ENCODE measurements at regions not wholly inside any gene's neighbourhood (a gene's known extent, or its start where the extent isn't known, plus 50 kb on each side); places are given as distances from the start of the nearest gene placed in this dataset.

DNA sequence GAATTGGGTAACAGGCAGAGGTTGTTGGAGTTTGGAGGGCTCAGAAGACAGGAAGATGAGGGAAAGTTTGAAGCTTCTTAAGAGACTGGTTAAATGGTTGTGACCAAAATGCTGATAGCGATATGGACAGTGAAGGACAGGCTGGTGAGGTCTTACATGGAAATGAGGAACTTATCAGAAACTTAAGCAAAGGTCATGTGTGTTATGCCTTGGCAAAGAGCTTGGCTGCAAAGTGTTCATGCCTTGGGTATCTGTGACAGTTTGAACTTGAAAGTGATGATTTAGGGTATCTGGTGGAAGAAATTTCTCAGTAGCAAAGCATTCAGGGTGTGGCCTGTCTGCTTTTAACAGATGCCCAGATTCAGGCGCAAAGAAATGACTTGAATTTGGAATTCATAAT, 64.5 kb upstream of the EEPD1 start (continued):
- no peak for TF ChIP-seq RFX5 (IDR thresholded peaks at IDR 0.05)
- no peak for TF ChIP-seq ZFP36 (IDR thresholded peaks at IDR 0.05; ENCODE audit: borderline replicate concordance, partially characterized antibody)
- TF ChIP-seq, protein P1, sequence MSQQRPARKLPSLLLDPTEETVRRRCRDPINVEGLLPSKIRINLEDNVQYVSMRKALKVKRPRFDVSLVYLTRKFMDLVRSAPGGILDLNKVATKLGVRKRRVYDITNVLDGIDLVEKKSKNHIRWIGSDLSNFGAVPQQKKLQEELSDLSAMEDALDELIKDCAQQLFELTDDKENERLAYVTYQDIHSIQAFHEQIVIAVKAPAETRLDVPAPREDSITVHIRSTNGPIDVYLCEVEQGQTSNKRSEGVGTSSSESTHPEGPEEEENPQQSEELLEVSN (IDR thresholded peaks at IDR 0.05; ENCODE audit: borderline replicate concordance, low read depth), result no peak

DNA sequence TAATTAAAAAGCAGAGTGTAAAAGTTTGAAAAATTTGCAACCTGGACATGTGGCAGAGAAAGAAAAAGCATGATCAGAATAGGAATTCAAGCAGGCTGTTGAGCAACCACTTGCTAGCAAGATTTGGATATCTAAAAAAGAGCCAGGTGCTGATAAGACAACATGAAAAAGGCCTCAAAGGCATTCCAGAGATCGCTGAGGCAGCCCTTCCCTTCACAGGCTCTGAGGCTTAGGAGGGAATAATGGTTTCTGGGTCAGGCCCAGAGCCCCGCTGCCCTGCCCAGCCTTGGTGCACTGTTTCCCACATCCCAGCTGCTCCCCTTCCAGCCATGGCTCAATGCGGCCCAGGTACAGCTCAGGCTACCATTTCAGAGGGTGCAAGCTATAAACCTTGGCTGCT, 64.1 kb upstream of the EEPD1 start:
- Histone ChIP-seq H3K4me3 (no peak overlapping the region), H3K9me3 (no peaks in the 10 kb centered on the region), H3K27ac (no peak overlapping the region), H3K4me1 (0 out of 3 replicates have a peak, but pooled peaks cover 5% of the 10 kb centered on the region), H3K4me2 (no peak overlapping the region)
- ChIA-PET CTCF (interaction anchor here (1.9 kb wide), 1 partner anchor 14 kb away, joined by 5 read pairs; no protein-coding TSS in a partner anchor), POLR2A (no interaction called here)
- FAIRE-seq (no peak), ATAC-seq (no peak), DNase-seq (ENCODE audit: low read depth in 1 of 2, low spot score in 1 of 2) (no peak)
- WGBS (ENCODE audit: missing lambda C conversion rate), result 27% methylated on average over 2 of the region's 3 CpGs
- TF ChIP-seq, protein P1 (IDR thresholded peaks at IDR 0.05; ENCODE audit: borderline replicate concordance, low read depth), result no peak
- TF ChIP-seq JUNB (IDR thresholded peaks at IDR 0.05), result no peak
- TF ChIP-seq, protein P2, sequence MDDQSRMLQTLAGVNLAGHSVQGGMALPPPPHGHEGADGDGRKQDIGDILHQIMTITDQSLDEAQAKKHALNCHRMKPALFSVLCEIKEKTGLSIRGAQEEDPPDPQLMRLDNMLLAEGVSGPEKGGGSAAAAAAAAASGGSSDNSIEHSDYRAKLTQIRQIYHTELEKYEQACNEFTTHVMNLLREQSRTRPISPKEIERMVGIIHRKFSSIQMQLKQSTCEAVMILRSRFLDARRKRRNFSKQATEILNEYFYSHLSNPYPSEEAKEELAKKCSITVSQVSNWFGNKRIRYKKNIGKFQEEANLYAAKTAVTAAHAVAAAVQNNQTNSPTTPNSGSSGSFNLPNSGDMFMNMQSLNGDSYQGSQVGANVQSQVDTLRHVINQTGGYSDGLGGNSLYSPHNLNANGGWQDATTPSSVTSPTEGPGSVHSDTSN (IDR thresholded peaks at IDR 0.05), result no peak
- TF ChIP-seq CHD4 (IDR thresholded peaks at IDR 0.05; ENCODE audit: borderline replicate concordance), result no peak
- TF ChIP-seq HDAC2 (IDR thresholded peaks at IDR 0.05), result no peak
- TF ChIP-seq, protein P3, sequence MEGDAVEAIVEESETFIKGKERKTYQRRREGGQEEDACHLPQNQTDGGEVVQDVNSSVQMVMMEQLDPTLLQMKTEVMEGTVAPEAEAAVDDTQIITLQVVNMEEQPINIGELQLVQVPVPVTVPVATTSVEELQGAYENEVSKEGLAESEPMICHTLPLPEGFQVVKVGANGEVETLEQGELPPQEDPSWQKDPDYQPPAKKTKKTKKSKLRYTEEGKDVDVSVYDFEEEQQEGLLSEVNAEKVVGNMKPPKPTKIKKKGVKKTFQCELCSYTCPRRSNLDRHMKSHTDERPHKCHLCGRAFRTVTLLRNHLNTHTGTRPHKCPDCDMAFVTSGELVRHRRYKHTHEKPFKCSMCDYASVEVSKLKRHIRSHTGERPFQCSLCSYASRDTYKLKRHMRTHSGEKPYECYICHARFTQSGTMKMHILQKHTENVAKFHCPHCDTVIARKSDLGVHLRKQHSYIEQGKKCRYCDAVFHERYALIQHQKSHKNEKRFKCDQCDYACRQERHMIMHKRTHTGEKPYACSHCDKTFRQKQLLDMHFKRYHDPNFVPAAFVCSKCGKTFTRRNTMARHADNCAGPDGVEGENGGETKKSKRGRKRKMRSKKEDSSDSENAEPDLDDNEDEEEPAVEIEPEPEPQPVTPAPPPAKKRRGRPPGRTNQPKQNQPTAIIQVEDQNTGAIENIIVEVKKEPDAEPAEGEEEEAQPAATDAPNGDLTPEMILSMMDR (IDR thresholded peaks at IDR 0.05), result no peak
- TF ChIP-seq, protein P4, sequence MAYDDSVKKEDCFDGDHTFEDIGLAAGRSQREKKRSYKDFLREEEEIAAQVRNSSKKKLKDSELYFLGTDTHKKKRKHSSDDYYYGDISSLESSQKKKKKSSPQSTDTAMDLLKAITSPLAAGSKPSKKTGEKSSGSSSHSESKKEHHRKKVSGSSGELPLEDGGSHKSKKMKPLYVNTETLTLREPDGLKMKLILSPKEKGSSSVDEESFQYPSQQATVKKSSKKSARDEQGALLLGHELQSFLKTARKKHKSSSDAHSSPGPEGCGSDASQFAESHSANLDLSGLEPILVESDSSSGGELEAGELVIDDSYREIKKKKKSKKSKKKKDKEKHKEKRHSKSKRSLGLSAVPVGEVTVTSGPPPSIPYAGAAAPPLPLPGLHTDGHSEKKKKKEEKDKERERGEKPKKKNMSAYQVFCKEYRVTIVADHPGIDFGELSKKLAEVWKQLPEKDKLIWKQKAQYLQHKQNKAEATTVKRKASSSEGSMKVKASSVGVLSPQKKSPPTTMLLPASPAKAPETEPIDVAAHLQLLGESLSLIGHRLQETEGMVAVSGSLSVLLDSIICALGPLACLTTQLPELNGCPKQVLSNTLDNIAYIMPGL (CRISPR knock-in tag; IDR thresholded peaks at IDR 0.05; ENCODE audit: borderline replicate concordance), result no peak
- TF ChIP-seq ESRRA (IDR thresholded peaks at IDR 0.05; ENCODE audit: borderline replicate concordance, low read length), result no peak

DNA sequence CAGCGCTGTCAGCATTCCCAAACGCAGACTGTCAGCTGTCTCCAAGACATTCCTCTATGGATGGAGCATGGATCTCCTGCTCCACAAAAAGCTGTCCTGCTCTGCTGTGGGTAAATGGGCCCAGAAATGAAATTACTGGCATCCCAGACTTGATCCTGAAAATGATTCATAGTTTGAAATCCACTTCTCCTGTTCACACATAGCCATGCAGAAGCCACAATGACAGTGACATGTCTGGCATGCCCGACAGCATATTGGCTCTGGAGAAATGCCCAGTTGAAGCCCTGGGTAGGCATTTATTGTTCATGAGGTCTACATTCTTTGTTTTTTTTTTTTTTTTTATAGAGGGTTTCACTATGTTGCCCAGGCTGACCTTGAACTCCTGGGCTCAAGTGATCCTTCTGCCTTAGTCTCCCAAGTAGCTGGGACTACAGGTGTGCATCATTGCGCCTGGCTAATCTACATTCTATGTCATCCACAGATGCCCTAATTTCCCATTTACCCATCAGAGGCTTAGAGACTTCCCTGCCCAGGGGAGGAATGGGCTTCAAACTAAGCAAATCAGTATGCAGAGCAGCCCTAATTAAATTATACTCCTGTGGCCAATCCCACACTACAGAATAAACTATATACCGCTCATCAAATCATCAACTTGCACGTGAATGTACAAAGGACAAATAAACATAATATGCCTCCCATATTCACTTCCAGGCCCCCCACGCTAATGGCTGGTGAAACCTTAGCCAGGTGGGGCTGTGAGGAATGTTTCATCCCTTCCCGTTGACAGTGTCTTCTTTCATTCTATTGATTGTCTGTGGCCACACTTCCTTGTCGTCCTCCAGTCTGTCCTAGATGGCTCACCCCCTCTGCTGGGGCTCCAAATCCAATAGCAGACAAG, 61.8 kb upstream of the EEPD1 start:
- CTCF ChIA-PET, result interaction anchor here (0.6 to 2.7 kb wide), 3 partner anchors 8 to 299 kb away, joined by 3 to 7 read pairs (median 4); no protein-coding TSS in a partner anchor
- no peak overlapping the region for H3K4me2 ChIP-seq
- ATAC-seq (no peak), FAIRE-seq (no peak), DNase-seq (ENCODE audit: low read depth in 1 of 2, low spot score in 1 of 2) (no peak)
- POLR2A ChIA-PET, result no interaction called here
- WGBS (ENCODE audit: missing lambda C conversion rate), result 70% methylated on average over 9 of the region's 9 CpGs
- H3K4me1 ChIP-seq, result no peaks in the 10 kb centered on the region
- H3K4me3 ChIP-seq, result no peak overlapping the region
- no peaks in the 10 kb centered on the region for H3K9me3 ChIP-seq
- no peak overlapping the region for H3K27ac ChIP-seq
- TF ChIP-seq NFE2L2 (conservative IDR thresholded peaks at IDR 0.05; ENCODE audit: low read length), result no peak
- TF ChIP-seq TFCP2L1 (CRISPR knock-in tag; IDR thresholded peaks at IDR 0.05), result no peak
- no peak for TF ChIP-seq FOSB (CRISPR knock-in tag; IDR thresholded peaks at IDR 0.05)
- TF ChIP-seq ESRRA (IDR thresholded peaks at IDR 0.05; ENCODE audit: borderline replicate concordance, low read length), result no peak
- TF ChIP-seq HEYL (CRISPR knock-in tag; IDR thresholded peaks at IDR 0.05), result no peak
- TF ChIP-seq, protein P4 (CRISPR knock-in tag; IDR thresholded peaks at IDR 0.05; ENCODE audit: borderline replicate concordance), result no peak
- no peak for TF ChIP-seq RARB (CRISPR knock-in tag; IDR thresholded peaks at IDR 0.05)
- no peak for TF ChIP-seq JUNB (IDR thresholded peaks at IDR 0.05)
- TF ChIP-seq RAD21 (conservative IDR thresholded peaks at IDR 0.05 in 1 of 2, IDR thresholded peaks at IDR 0.05 in 1 of 2), result no peak
- TF ChIP-seq, protein P5, sequence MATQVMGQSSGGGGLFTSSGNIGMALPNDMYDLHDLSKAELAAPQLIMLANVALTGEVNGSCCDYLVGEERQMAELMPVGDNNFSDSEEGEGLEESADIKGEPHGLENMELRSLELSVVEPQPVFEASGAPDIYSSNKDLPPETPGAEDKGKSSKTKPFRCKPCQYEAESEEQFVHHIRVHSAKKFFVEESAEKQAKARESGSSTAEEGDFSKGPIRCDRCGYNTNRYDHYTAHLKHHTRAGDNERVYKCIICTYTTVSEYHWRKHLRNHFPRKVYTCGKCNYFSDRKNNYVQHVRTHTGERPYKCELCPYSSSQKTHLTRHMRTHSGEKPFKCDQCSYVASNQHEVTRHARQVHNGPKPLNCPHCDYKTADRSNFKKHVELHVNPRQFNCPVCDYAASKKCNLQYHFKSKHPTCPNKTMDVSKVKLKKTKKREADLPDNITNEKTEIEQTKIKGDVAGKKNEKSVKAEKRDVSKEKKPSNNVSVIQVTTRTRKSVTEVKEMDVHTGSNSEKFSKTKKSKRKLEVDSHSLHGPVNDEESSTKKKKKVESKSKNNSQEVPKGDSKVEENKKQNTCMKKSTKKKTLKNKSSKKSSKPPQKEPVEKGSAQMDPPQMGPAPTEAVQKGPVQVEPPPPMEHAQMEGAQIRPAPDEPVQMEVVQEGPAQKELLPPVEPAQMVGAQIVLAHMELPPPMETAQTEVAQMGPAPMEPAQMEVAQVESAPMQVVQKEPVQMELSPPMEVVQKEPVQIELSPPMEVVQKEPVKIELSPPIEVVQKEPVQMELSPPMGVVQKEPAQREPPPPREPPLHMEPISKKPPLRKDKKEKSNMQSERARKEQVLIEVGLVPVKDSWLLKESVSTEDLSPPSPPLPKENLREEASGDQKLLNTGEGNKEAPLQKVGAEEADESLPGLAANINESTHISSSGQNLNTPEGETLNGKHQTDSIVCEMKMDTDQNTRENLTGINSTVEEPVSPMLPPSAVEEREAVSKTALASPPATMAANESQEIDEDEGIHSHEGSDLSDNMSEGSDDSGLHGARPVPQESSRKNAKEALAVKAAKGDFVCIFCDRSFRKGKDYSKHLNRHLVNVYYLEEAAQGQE (IDR thresholded peaks at IDR 0.05), result no peak
- no peak for TF ChIP-seq ZFP36 (IDR thresholded peaks at IDR 0.05; ENCODE audit: borderline replicate concordance, partially characterized antibody)
- TF ChIP-seq NPAS2 (CRISPR knock-in tag; IDR thresholded peaks at IDR 0.05; ENCODE audit: borderline replicate concordance), result no peak
- TF ChIP-seq POLR2A (IDR thresholded peaks at IDR 0.05; ENCODE audit: low read length), result no peak
